NCI-H524 treated with DMSO at 0.1 percent for 48 hours (cell line): ENCODE measurements at regions not wholly inside any gene's neighbourhood (a gene's known extent, or its start where the extent isn't known, plus 50 kb on each side); places are given as distances from the start of the nearest gene placed in this dataset.
"Not testable (repeated sequence)": the region's sequence is repeated elsewhere in the genome, so short reads cannot be mapped to it uniquely, and the experiment has no call there.

Experiments
- DNase-seq: peaks from one replicate; lab custom pipeline; 2025; lab: John Stamatoyannopoulos, UW

GRCh38 chrX:13223868-13224567 lies 95.8 kb downstream of the ATXN3L start:
- DNase-seq = no peak

- no peak for DNase-seq
Observed at GRCh38 chrX:13220916-13221315, 98.9 kb downstream of the ATXN3L start.

GRCh38 chrX:13219991-13220764 lies 99.7 kb downstream of the ATXN3L start:
- DNase-seq = no peak

- DNase-seq = no peak
Observed at GRCh38 chrX:13218758-13219157, 101.1 kb downstream of the ATXN3L start.

- DNase-seq = no peak
Observed at GRCh38 chrX:13216139-13216538, 103.7 kb downstream of the ATXN3L start.

- DNase-seq = no peak
Observed at GRCh38 chrX:13215729-13216128, 104.1 kb downstream of the ATXN3L start.

GRCh38 chrX:13212191-13212651 lies 107.6 kb downstream of the ATXN3L start:
- peak; percentile 48 for DNase-seq

GRCh38 chrX:13210142-13210541 lies 109.7 kb downstream of the ATXN3L start:
- DNase-seq = not testable (repeated sequence)

- not testable (repeated sequence) for DNase-seq
Observed at GRCh38 chrX:13209704-13210103, 110.1 kb downstream of the ATXN3L start.

GRCh38 chrX:13208281-13208935 lies 111.4 kb downstream of the ATXN3L start:
- no peak for DNase-seq

- no peak for DNase-seq
Observed at GRCh38 chrX:13203271-13203670, 116.6 kb downstream of the ATXN3L start.

GRCh38 chrX:13201605-13202219 lies 118.1 kb downstream of the ATXN3L start:
- DNase-seq = no peak

GRCh38 chrX:13200398-13200797 lies 119.5 kb downstream of the ATXN3L start:
- DNase-seq = no peak

- DNase-seq = no peak
Observed at GRCh38 chrX:13198762-13199064, 121.1 kb downstream of the ATXN3L start.

- no peak for DNase-seq
Observed at GRCh38 chrX:13198056-13198761, 121.6 kb downstream of the ATXN3L start.

- DNase-seq = no peak
Observed at GRCh38 chrX:13196782-13197181, 123.1 kb downstream of the ATXN3L start.

GRCh38 chrX:13195340-13195739 lies 124.5 kb downstream of the ATXN3L start:
- no peak for DNase-seq

GRCh38 chrX:13194291-13195103 lies 125.4 kb downstream of the ATXN3L start:
- DNase-seq = peak; percentile 96

GRCh38 chrX:13190051-13190450 lies 129.8 kb downstream of the ATXN3L start:
- DNase-seq = no peak

GRCh38 chrX:13189380-13189779 lies 130.5 kb downstream of the ATXN3L start:
- no peak for DNase-seq

- no peak for DNase-seq
Observed at GRCh38 chrX:13188731-13189309, 131.0 kb downstream of the ATXN3L start.
